IPS DF 4.7 (cell line): ENCODE measurements at regions not wholly inside any gene's neighbourhood (a gene's known extent, or its start where the extent isn't known, plus 50 kb on each side); places are given as distances from the start of the nearest gene placed in this dataset.
"Not testable (repeated sequence)": the region's sequence is repeated elsewhere in the genome, so short reads cannot be mapped to it uniquely, and the experiment has no call there.

Experiments
- DNase-seq: peaks from one replicate; pipeline ENCODE4 v3.0.0-alpha.2; 2013; ENCODE audit warnings: low spot score; ENCODE audit errors: extremely low read depth

DNA sequence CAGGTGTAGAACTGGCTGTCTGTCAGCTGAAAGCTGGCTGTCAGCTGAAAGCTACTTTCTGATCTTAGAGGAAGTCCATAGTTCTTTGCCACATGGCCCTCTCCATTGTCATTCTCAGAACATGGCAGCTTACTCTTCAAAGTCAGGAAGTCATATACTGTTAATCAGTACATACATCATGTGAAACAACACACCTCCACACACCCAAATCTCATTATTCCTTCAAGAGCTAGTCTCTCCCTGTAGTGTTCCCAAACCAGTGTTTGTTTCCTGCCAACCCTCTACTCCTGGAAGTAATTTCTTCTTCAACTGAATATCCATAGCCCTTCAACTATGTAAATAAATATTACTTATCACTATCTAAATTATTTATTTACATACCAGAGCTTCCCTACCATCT, 58.9 kb downstream of the OR5AK2 start:
- no peak for DNase-seq

DNA sequence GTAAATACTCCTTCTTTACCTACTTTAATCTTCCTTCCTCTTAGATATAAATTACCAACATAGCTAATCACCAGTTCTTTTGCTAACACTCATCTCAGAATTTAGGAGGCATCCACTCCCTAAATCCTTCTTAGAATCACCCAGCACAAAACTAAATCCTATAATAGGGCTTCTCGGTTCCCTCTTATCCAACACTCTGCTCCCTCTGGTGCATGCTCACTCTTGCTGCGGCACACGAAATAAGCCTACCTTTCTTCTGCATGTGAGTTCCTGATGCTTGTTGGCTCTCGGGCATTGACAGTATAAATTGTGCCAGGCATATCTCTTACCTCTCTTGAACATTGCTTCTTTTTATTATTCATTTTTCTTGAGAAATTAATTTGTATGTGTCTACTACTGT, 61.0 kb downstream of the OR5AK2 start:
- no peak for DNase-seq

DNA sequence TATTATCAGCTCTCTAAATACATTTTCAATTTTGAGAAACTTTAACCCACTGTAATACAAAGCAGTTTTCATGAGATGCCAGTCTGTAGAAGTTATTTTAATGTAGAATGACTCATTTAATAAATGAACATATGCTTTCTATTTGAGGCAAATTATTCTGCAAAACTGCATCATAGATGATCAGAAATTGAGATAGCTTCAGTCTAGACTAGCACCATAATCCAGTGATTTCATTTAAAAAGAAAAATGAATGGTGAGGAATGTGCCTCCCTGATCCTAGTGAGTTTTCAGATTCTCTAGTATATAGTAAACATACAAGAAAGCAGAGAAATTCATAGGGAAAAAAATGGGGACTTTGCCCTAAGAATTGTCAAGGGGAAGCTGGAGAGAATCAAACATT, 66.1 kb downstream of the OR5AK2 start:
- no peak for DNase-seq

DNA sequence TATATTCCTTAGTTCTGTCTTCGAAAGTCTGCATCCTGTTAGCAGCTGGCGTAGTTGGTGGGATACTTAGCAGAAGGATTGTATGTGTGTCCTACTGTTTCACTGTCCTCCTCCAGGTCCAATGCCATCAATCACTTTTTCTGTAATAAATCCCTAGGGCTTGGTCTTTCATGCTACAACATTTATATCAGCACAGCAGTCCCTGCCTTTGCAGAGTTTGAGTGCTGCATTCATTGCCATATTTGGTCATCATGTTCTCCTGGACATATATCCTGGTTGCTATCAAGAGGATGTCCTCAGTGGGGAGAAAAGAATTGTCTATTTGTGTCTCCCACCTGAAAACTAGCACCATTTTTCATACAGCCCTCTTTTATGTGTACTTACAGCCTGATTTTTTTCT, 67.0 kb downstream of the OR5AK2 start:
- DNase-seq: no peak

DNA sequence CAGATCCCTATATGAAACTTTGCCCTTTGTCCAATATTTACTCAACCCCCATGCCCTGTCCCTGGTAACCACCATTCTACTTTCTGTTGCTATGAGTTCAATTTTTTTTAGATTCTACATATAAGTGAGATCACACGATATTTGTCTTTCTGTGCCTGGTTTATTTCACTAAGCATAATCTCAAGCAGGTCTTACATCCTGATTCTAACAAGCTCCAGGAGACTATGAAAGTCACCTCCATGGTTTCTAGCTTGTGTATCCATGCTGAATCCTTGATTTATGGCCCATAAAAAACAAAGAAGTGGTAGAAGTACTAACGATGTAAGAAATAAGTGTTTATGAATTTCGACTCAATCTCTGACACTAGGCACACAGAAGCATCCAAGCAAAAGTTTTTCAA, 68.0 kb downstream of the OR5AK2 start:
- no peak for DNase-seq

DNA sequence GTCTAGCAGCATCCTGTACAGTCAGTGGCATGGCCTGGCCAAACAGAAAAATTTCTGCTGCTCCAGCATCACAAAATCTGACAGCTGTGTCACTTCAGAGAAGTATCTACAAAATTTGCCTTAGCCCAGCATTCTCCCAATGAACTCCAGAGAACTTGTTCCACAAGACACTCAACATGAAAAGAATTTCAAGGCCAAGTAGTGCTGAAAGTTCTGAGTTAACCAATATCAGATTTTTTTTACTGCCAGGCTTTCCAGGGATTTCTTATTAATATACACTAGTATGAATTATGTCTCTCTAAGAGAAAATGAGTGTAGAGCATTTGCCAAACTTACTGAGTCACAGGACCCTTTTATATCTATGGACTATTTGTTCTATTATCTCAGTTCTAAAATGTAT, 68.8 kb downstream of the OR5AK2 start:
- no peak for DNase-seq

DNA sequence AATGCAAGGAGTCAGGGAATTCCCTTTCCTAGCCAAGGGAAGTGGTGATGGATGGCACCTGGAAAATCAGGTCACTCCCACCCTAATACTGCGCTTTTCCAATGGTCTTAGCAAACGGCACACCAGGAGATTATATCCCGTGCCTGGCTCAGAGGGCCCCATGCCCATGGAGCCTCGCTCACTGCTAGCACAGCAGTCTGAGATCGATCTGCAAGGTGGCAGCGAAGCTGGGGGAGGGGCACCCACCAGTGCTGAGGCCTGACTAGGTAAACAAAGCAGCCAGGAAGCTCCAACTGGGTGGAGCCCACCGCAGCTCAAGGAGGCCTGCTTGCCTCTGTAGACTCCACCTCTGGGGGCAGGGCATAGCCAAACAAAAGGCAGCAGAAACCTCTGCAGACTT, 74.2 kb downstream of the OR5AK2 start:
- not testable (repeated sequence) for DNase-seq

DNA sequence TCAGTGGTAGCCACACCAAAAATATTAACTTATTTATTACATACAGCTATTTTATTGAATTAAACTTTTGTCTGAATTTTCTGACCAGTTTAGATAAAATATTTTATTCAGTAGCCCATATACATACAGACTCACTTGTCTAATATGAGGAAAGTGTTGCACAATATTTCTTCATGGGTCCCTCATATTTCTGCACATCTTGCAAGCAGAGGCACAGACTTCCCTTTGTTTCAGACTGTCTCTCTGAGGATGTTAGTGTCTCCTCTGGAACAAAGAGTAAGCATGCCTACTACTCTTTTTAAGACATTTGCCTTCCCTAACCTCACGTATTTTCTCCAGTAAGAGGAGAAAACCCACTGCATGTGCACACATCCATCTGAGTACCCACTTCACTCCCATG, 81.2 kb downstream of the OR5AK2 start:
- no peak for DNase-seq

DNA sequence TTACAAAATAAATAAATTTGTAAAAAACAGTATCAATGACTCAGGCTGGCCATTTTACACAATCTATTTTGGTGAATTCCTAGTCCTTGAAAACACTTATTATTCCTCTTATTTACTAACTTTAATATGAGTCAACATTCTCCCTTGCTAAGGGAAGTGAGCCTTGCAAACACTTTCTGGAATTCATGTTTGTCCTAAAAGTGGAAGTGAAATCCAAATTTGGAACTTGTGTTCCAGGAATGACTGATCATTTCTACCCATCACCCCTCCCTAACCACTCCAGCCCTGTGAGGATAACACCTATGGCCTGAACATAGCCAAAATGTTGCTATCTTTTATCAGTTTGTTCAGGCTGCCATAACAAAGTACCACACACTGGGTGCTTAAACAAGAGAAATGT, 83.1 kb downstream of the OR5AK2 start:
- DNase-seq: no peak

DNA sequence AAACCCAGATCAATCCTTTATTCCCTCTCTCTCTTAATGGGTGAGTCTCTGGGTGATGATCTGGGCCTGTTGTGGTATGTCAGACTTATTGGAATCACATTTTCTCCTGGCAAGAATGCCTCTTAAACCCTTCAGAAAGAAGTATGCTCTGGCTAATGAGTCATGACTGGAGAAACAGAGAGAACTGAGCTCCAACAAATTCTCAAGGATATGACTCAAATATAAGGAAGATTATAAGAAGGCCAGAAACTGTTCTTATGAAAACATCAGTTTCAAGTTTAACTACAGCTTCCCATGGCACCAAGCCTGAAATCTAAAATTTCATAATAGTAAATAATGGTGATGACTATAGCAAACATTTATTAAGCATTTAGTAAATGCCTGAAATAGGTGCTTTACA, 83.9 kb downstream of the OR5AK2 start:
- no peak for DNase-seq

DNA sequence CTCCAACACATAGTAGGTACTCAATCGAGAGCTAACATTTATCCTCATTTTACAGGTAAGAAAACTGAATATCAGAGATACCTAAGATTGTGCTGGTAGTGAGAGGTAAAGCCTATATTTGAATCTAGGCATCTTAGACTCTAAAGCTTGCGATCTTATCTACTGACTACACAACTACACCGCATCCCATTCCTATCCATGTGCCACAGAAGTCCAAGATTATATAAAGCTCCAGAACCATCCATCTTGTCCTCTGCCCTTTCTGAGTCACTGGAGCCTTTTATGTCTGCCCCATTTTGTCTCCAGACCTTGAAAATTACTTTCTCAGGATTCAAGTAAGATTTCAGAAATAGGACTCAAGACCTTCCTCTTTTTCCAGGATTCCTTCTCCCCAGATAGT, 84.4 kb downstream of the OR5AK2 start:
- no peak for DNase-seq

DNA sequence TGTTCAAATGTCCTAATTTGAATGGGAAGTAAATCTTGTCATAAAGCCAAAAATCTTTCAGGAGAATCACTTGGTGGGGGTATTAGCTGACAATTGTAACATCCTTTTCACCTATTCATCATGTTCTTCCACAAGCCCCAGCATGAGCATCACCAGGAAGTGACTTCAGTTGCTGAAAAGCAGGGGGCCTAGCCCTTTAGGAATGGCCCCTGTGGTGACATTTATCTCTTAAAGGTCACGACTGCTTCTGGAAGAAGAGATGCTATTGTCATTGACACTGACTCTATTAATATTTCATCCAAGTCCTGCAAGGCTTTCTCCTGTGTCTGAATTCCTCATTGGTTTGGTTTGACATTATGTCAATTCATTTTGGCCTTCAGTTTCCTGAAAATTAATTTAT, 92.6 kb downstream of the OR5AK2 start:
- no peak for DNase-seq

DNA sequence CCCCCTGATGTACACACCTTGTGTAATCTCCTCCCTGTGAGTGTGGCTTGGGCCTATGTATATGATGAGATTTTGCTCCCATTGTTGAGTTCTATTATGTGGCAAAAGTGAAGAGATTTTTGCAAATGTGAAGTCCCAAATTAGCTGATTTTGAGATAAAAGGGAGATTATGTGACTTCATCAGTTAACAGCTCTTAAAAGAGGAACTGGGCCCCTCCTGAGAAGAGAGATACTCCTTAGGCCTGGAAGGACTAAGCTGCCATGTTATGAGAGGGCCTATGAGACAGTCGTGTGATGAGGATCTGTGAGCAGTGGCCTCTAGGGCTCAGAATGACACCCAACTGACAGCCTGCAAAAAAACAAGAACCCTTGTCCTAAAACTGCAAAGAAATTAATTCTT, 93.4 kb downstream of the OR5AK2 start:
- no peak for DNase-seq

DNA sequence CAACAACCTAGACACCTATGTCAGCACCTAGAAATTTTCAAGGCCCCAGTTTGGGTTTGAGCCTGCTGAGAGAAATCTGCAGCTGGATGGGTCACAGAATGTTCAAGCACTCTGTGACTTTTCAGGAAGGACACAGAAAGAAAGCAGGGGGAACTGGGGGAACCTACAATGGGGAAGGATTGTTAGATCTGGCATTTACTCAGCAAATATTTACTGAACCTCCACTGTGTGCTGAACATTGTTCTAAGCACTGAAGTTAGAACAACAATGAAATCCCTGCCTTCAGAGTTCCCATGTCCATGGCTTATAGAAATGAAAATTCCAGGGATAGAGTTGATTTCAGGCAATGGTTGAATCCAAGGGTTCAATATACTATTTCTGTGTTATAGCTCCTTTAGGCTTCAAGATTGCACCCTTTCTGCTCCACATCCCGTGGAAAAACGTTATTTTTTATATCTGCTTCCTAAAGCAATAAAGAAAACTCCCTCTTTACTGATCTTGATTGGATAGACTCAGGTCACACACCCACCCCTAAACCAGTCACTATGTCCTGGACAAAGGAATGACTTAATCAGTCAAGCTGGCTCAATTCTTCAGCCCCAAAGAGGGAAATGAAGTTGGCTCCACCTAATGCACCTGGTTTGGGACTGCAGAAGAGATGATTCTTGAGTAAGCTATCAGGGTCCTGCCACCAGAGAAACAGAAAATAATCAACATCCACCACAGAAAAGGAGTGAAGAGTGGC, 95.1 kb downstream of the OR5AK2 start:
- no peak for DNase-seq

DNA sequence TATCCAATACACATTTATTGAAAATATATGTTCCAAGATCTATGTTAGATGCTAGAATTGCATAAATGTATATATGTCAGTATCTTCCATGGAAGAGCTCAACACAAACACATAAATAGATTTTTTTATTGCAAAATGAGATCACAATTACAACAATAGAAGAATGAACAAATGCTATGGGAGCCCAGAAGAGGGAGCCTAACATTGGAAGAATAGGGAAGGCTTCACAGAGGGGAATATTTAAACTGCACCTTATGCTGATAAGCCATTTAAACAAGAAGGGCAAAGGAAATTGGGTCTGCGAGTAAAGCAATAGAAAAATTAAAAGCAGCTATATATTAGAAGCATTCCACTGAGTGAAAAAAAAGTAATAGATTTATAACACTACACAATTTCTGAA, 96.1 kb upstream of the LRRC55 start:
- DNase-seq: no peak

DNA sequence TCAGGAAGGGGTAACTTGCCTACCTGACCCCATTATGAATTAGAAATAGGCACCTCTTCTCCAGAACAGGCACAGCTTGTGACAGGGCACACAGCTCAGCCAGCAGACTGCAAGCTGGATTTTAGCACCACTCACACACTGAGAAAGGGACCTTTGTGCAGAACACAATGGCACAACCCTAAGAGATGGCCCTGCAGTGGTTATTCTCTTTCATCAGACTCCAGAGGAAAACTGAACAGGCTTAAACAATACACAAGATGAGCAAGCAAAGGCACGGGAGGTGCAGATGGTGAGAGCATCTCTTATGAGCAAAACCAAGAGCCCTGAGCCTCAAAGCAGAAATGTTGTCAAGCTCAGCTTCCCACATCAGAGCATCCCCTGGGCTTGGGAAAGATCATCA, 93.8 kb upstream of the LRRC55 start:
- DNase-seq: no peak

DNA sequence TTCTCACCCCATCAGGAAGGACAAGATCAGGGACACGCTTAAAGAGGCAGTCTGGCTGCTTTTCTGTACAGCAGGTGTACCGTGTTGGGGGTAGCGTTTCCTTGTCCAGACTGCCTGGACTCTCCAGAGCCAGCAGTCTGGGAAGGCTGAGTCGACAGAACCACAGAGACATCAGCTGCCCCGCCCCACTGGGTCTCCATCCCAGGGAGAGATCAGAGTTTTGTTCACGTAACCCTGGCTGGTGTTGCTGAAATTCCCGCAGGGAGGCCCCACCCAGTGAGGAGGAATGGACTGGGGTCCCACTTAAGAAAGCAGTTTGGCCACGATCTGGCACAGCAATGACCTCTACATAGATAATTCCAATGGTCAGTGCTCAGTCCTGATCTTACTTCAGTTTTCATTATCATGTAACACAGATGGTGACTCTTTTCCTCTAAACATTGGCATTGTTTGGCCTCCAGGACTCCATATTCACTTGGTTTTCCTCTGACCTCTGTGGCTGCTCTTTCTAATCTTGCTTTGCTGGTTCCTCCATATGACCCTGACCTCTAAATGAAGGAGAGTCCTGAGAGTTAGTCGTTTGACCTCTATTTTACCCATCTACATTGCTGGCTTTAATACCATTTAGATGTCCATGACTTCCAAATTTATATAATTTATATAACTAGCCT, 89.6 kb upstream of the LRRC55 start:
- DNase-seq: no peak

DNA sequence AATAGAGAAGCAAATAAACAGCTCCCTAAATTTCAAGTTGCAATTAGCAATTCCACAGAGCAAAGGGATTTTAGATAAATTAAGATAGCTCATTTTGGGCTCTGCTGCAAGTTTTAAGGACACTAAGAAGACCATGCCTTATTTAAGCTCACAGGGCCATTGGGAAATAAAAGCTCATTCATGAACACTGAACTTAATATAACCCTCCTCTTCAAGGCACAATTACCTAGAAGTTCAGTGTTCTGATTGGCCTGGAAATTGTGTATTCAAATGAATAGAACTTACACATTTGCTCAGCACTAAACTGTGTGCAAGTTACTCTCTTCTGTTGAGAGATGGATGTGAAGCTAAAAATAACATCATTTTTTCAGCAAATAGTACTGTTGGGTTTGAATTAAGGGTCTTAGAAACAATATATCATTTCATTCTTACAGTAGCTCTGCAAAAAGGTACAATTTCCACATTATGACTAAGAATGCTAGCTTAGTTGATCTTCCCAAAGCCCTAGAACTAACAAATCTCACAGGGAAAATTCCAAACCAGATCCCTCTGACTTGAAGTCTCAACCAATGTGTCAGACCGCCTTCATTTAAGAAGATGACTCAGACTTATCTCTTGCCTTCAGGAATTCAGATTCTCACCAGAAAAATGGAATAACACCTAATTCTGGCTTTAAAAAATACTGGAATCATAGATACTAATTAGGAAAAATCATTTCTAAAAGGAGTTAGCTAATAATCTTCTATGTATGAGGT, 87.4 kb upstream of the LRRC55 start:
- DNase-seq: no peak

DNA sequence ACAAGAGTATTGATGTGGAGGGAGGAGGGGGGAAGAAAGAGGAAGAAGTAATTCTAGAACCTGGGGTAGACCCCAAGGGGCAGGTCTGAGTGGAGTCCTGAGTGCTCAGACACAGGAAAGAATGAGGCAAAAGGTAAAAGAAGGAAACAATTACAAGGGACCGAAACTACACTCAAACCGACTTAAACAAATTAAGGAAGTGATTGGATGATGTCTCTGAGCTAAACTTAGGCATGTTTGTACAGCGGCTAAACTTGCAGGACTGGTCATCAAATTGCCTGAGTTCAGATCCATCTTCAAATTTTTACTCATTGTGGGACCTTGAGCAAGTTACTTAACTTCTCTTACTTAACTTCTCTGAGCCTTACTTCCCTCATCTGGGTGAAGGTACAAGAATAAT, 86.3 kb upstream of the LRRC55 start:
- DNase-seq: no peak

DNA sequence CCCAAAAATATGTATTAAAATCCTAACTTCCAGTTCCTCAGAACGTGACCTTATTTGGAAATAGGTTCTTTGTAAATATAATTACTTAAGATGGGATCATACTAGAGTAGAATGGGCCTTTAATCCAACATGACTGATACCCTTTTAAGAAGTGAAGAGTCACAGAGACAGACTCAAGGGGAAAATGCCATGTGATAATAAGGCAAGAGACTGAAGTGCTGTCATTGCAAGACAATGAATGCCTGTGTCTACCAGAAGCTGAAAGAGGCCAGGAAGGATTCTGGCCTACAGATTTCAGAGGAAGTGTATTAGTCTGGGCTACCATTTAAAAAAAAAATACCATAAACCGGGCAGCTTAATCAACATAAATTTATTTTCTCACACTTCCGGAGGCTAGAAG, 85.9 kb upstream of the LRRC55 start:
- no peak for DNase-seq

DNA sequence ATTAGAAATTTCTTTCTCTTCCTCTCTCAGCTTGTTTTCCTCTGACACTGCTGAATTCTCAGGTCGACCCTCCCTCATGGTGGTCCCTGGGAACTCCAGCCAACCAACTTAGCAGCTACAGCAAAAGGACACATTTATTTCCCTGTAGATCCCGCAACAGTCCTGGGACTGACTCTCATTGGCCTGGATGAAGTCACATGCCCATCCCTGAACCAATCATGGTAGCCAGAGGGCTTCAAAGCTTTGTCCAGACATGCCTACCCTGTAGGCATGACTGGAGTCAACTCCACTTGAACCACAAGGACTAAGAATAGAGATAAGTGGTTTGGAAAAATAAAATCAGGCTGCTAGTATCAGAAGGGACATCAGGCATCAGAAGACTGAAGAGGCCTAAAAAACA, 84.6 kb upstream of the LRRC55 start:
- DNase-seq: no peak

DNA sequence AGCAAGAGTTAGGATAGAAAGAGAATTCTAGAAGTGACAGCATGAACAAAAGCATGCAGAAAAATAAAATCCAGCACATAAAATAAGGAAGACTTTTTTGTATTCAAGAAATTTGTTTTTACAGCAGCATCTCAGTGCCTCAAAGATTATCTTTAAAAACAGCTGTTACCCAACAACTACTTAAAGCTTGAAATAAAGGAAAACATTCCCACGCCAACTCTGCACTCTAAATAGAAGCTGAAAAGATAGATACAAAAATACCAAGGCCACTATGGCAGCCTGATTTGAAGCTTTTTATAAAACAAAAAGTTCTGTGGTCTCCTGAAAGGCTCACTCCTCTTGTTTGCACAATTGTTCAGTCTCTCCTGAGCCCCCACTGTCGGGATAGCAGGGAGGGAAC, 83.6 kb upstream of the LRRC55 start:
- DNase-seq: no peak
